Muscle layer of colon (tissue), 2 donors: ENCODE measurements at regions not wholly inside any gene's neighbourhood (a gene's known extent, or its start where the extent isn't known, plus 50 kb on each side); places are given as distances from the start of the nearest gene placed in this dataset.

Experiments
- H3K27ac ChIP-seq: one replicate; pipeline ENCODE4 v1.7.0; 2013; ENCODE audit warnings: low read depth, mild to moderate bottlenecking, low read length, moderate library complexity
- H3K27me3 ChIP-seq, 2 donors: one replicate each; pipeline ENCODE4 v1.7.0; 2013; ENCODE audit warnings: low read length in 2 of 2, mild to moderate bottlenecking in 2 of 2; ENCODE audit not compliant: insufficient read depth in 2 of 2, control insufficient read depth in 1 of 2
- H3K36me3 ChIP-seq: one replicate; pipeline ENCODE4 v1.7.0; 2013; ENCODE audit warnings: mild to moderate bottlenecking, low read length; ENCODE audit not compliant: insufficient read depth
- H3K4me1 ChIP-seq: one replicate; pipeline ENCODE4 v1.7.0; 2013; ENCODE audit warnings: mild to moderate bottlenecking, low read length; ENCODE audit not compliant: insufficient read depth
- H3K4me3 ChIP-seq, 2 donors: one replicate each; pipeline ENCODE4 v1.7.0; 2013; ENCODE audit warnings: low read length in 2 of 2, low read depth in 1 of 2, mild to moderate bottlenecking in 1 of 2, moderate library complexity in 1 of 2
- H3K9ac ChIP-seq: one replicate; pipeline ENCODE4 v1.7.0; 2013; ENCODE audit warnings: low read length
- H3K9me3 ChIP-seq: one replicate; pipeline ENCODE4 v1.7.0; 2013; ENCODE audit warnings: mild to moderate bottlenecking, low read length
- donor health status: abdominal sarcoma.
- donor health status: Adenocarcinoma of cecum.

GRCh38 chr12:127531542-127531941, 735.4 kb upstream of the TMEM132C start:
- no peaks in the 10 kb centered on the region for H3K27me3 ChIP-seq
- H3K4me1 ChIP-seq: no peaks in the 10 kb centered on the region
- H3K4me3 ChIP-seq: no peak overlapping the region
- H3K36me3 ChIP-seq: no peaks in the 10 kb centered on the region
- no peak overlapping the region for H3K27ac ChIP-seq
- H3K9ac ChIP-seq: no peak overlapping the region
- no peaks in the 10 kb centered on the region for H3K9me3 ChIP-seq

DNA sequence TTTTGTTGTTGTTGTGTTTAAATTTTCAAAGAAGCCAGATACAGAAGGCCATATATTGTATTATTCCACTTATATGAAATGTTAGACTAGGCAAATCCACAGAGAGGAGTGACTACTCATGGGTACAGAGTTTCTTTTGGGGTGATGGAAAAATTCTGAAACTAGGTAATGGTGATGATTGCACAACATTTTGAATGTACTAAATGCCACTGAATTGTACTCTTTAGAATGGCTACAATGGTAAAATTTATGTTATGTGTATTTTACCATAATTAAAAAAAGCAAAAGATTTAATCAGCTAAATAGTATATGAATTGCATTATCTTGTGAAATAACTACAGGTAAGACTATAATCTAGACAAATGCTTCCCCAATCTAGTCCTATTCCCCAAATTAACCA, 733.6 kb upstream of the TMEM132C start:
- no peaks in the 10 kb centered on the region for H3K36me3 ChIP-seq
- no peak overlapping the region for H3K4me3 ChIP-seq
- H3K27me3 ChIP-seq: no peaks in the 10 kb centered on the region
- no peaks in the 10 kb centered on the region for H3K4me1 ChIP-seq
- H3K27ac ChIP-seq: no peak overlapping the region
- no peak overlapping the region for H3K9ac ChIP-seq
- no peaks in the 10 kb centered on the region for H3K9me3 ChIP-seq

DNA sequence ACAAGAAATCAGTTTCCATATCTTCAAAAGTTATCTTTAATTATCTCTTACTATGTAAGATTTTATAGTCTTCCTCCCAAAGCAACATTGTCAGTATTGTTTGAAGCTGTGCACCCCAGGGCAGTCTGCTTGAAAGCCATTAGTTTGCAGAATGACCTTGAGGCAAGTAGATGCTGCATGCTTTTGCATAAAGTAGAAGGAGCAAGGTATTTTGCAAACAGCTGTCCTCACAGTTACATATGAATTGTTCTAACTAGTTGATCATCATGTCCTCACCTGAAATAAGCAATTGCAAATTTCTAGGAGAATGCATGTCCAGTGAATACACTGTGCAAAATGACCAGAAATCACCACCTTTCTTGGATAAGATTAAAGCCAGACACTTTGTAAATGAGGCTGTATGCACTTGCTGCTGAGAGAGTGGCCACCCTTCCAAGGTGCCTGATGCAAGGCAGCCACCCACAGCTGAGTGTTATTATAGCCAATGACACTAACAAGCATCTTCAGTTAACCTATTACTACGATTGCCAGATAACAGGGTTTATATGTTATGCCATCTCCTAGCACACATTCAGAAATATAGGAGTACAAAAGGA, 730.0 kb upstream of the TMEM132C start:
- H3K9me3 ChIP-seq: no peaks in the 10 kb centered on the region
- no peak overlapping the region for H3K27ac ChIP-seq
- no peak overlapping the region for H3K9ac ChIP-seq
- H3K36me3 ChIP-seq: no peaks in the 10 kb centered on the region
- H3K4me1 ChIP-seq: no peaks in the 10 kb centered on the region
- no peaks in the 10 kb centered on the region for H3K27me3 ChIP-seq
- H3K4me3 ChIP-seq: no peak overlapping the region

DNA sequence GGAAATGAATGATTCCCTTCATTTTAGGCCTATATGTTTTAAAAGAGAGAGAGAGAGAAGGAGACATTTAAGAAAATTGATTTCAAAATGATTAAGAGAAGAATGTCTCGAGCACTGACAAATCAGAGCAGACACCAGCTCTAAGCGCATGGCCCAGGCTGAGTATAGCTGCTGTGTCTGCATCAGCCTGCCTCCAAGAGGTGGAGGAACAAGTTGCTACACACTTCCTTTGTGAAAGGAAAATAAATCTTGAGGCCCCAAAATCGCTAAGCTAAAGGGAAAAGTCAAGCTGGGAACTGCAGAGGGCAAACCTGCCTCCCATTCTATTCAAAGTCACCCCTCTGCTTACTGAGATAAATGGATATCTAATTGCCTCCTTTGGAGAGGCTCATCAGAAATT, 728.7 kb upstream of the TMEM132C start:
- H3K9ac ChIP-seq: no peak overlapping the region
- no peaks in the 10 kb centered on the region for H3K36me3 ChIP-seq
- no peaks in the 10 kb centered on the region for H3K27me3 ChIP-seq
- no peak overlapping the region for H3K27ac ChIP-seq
- H3K4me3 ChIP-seq: no peak overlapping the region
- no peaks in the 10 kb centered on the region for H3K9me3 ChIP-seq
- no peaks in the 10 kb centered on the region for H3K4me1 ChIP-seq

GRCh38 chr12:127539226-127539858, 727.6 kb upstream of the TMEM132C start:
- Histone ChIP-seq H3K4me1 (no peaks in the 10 kb centered on the region), H3K9ac (no peak overlapping the region), H3K36me3 (no peaks in the 10 kb centered on the region), H3K9me3 (no peaks in the 10 kb centered on the region), H3K27me3 (no peaks in the 10 kb centered on the region), H3K27ac (no peak overlapping the region), H3K4me3 (no peak overlapping the region)

- Histone ChIP-seq H3K27ac (no peak overlapping the region), H3K36me3 (no peaks in the 10 kb centered on the region), H3K9me3 (no peaks in the 10 kb centered on the region), H3K4me1 (no peaks in the 10 kb centered on the region), H3K9ac (no peak overlapping the region), H3K27me3 (no peaks in the 10 kb centered on the region), H3K4me3 (no peak overlapping the region)
These were observed 724.6 kb upstream of the TMEM132C start for GRCh38 chr12:127542391-127542790.

- H3K9ac ChIP-seq: no peak overlapping the region
- H3K4me3 ChIP-seq: no peak overlapping the region
- H3K27me3 ChIP-seq: no peaks in the 10 kb centered on the region
- H3K27ac ChIP-seq: no peak overlapping the region
- H3K9me3 ChIP-seq: no peaks in the 10 kb centered on the region
- no peaks in the 10 kb centered on the region for H3K4me1 ChIP-seq
- no peaks in the 10 kb centered on the region for H3K36me3 ChIP-seq
These were observed 724.0 kb upstream of the TMEM132C start for GRCh38 chr12:127542931-127543330.

DNA sequence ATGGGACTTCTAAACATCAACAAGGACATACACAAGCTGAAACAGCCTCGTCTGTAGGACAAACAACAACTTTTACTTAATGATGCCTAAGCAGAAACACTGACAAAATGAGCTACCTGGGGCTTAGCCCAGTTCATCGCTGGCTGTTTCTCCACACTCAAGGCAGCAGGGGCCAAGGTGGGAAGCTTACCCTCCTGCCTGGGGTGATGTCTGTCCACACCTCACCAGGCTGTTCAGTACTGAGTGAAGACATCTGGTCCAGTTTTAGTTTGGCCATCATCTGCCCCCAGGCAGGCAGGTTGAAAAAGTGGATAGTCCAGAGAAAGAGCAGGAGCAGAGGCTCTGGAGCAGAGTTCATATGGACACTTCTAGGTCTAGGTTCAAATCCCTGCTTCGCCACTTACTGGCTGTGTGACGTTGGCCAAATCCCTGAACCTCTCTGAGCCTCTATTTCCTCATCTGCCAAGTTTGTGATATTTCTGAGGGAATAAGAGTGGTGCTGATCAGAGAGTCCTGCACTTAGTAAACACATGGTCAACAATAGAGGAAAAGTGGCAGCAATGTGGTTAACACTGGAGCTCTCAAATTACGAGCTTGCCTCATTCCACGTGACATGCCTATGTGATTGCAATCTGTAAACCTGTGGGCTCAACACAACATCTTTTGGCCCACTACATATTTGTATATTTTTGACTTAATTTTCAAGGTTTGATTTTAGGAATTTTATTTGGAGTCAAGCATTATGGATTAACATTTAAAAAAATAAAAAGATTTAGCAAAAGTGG, 720.1 kb upstream of the TMEM132C start:
- no peaks in the 10 kb centered on the region for H3K4me1 ChIP-seq
- no peaks in the 10 kb centered on the region for H3K36me3 ChIP-seq
- no peak overlapping the region for H3K9ac ChIP-seq
- H3K27me3 ChIP-seq: no peaks in the 10 kb centered on the region
- H3K27ac ChIP-seq: no peak overlapping the region
- no peak overlapping the region for H3K4me3 ChIP-seq
- no peaks in the 10 kb centered on the region for H3K9me3 ChIP-seq

DNA sequence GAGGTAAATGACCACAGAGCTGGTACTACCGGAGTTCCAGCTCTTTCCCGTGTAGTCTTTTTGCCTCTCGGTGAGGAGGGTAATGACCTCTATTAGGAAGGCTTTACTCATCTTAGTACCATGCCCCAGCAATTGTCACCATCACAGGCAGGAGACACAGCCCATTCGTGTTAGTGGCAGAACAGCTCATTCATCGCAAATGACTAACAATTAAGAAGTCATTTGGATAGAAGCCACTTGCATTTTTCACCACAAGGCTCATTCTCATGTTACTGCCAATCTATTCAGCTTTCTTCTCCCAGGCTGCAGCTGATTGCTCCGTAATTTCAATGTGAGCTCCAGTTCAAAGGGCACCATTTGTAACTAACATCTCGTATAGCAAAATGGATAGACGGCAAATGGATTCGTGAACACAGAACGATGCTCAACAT, 718.8 kb upstream of the TMEM132C start:
- no peaks in the 10 kb centered on the region for H3K9me3 ChIP-seq
- H3K36me3 ChIP-seq: no peaks in the 10 kb centered on the region

GRCh38 chr12:127550271-127550670, 716.7 kb upstream of the TMEM132C start:
- no peaks in the 10 kb centered on the region for H3K27me3 ChIP-seq

More for the DNA sequence above, 718.8 kb upstream of the TMEM132C start:
- Histone ChIP-seq H3K27me3 (no peaks in the 10 kb centered on the region), H3K4me1 (no peaks in the 10 kb centered on the region), H3K9ac (no peak overlapping the region), H3K4me3 (no peak overlapping the region), H3K27ac (no peak overlapping the region)

DNA sequence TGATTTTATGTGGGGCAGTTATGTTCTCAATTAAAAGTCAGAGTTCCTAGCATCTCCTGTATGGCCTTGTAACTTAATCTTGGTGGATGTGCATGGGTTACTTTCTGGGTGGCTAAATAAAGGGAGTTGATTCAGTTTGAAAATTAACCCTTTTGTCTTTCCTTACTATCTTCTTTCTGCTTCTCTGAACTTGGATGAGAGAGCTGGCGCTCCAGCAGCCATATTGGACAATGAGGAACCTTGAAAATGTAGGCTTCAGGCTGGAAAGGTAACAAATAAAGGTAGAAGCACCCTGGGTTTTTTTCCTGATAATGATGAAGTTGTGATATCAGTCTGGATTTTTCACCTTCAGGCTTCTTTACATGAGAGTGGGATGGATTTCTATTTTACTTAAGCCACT, 714.1 kb upstream of the TMEM132C start:
- Histone ChIP-seq H3K4me3 (no peak overlapping the region), H3K27me3 (no peaks in the 10 kb centered on the region), H3K9me3 (no peaks in the 10 kb centered on the region), H3K4me1 (no peaks in the 10 kb centered on the region), H3K36me3 (no peaks in the 10 kb centered on the region), H3K9ac (no peak overlapping the region), H3K27ac (no peak overlapping the region)

More at GRCh38 chr12:127550271-127550670, 716.7 kb upstream of the TMEM132C start:
- no peaks in the 10 kb centered on the region for H3K9me3 ChIP-seq
- H3K36me3 ChIP-seq: no peaks in the 10 kb centered on the region
- no peak overlapping the region for H3K27ac ChIP-seq
- H3K9ac ChIP-seq: no peak overlapping the region
- H3K4me1 ChIP-seq: no peaks in the 10 kb centered on the region
- H3K4me3 ChIP-seq: no peak overlapping the region
